ENCODE measurements at regions not wholly inside any gene's neighbourhood (a gene's known extent, or its start where the extent isn't known, plus 50 kb on each side); places are given as distances from the start of the nearest gene placed in this dataset.

DNA sequence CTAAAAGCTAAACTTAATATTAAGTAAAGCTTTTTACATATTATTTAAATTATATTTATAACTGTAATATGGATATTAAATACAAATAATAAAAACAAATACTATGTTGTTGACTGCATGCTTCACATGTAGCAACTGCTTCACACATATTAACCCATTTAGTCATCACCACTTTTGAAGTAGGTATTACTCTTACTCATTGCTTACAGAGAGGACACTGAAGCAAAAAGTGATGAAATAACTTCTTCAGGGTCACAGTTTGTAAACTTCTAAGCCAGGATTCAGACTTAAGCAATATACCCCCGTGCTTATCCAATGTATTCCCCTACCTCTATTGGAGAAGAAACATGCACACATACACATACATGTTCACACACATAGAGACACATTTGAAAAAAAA, 166.6 kb downstream of the DKK2 start:
- H3K27ac Mint-ChIP-seq: no peak overlapping the region
- H3K4me1 Mint-ChIP-seq: no peaks in the 10 kb centered on the region
- H3K36me3 Mint-ChIP-seq: no peaks in the 10 kb centered on the region
- no peaks in the 10 kb centered on the region for H3K9me3 Mint-ChIP-seq
- no peak overlapping the region for H3K4me3 Mint-ChIP-seq
- ATAC-seq (ENCODE audit: low read depth) (no peak), DNase-seq (no peak)
- no peaks in the 10 kb centered on the region for H3K27me3 Mint-ChIP-seq
- POLR2A ChIA-PET: no interaction called here

DNA sequence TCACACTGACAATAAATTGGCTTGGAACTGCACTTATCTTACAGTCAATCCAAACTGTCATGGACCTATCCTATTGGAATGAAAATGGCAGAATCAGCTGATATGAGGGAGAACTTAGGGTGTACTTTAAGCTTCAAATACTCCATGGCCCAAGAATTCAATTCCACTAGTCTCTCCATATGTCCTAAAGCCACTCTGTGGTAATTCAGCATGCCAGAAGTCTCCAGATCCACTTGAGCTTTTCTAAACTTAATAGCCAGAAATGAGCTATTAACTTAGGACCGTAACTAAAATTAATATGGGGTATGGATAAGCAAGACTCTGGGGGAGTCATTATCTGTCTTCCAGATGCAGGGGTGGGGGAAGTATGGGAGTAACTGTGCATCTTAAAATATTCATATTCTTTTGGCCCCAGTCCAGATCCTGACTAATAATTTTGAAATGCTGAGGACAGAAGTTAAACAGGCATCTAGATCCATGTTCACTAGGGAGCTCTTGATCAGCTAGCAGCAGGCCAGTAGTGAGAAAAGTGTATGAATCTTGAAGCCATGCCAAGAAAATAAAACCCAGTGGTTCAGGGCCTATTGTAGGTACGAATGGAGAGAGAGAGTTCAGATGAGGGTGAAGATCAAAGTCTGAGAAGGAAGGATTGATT, 167.6 kb downstream of the DKK2 start:
- Mint-ChIP-seq H3K27ac (no peak overlapping the region), H3K27me3 (no peaks in the 10 kb centered on the region), H3K4me1 (no peaks in the 10 kb centered on the region), H3K4me3 (no peak overlapping the region), H3K36me3 (no peaks in the 10 kb centered on the region), H3K9me3 (no peaks in the 10 kb centered on the region)
- POLR2A ChIA-PET: no interaction called here
- ATAC-seq (ENCODE audit: low read depth) (no peak), DNase-seq (no peak)

DNA sequence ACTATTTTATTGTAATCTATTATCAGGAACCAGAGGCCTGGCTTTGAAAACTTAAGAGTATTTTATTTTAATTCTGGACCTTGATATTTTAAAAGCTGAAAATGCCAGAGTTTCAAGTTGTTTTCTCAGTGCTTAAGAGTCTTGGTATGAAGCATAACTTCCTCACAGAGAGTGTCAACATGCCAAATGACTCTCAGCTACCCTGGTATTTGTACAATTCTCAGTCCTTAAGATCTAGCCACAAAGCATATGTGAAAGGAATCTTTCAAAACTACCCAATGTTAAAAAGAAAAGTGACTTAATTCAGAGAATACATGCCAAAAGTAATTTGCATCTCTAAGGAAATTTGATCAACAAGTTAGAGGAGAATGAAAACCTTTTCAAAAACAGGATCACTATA, 171.9 kb downstream of the DKK2 start:
- Mint-ChIP-seq H3K36me3 (no peaks in the 10 kb centered on the region), H3K4me3 (no peak overlapping the region), H3K27me3 (no peaks in the 10 kb centered on the region), H3K4me1 (no peaks in the 10 kb centered on the region), H3K27ac (no peak overlapping the region), H3K9me3 (no peaks in the 10 kb centered on the region)
- DNase-seq (no peak), ATAC-seq (ENCODE audit: low read depth) (no peak)
- POLR2A ChIA-PET: no interaction called here

DNA sequence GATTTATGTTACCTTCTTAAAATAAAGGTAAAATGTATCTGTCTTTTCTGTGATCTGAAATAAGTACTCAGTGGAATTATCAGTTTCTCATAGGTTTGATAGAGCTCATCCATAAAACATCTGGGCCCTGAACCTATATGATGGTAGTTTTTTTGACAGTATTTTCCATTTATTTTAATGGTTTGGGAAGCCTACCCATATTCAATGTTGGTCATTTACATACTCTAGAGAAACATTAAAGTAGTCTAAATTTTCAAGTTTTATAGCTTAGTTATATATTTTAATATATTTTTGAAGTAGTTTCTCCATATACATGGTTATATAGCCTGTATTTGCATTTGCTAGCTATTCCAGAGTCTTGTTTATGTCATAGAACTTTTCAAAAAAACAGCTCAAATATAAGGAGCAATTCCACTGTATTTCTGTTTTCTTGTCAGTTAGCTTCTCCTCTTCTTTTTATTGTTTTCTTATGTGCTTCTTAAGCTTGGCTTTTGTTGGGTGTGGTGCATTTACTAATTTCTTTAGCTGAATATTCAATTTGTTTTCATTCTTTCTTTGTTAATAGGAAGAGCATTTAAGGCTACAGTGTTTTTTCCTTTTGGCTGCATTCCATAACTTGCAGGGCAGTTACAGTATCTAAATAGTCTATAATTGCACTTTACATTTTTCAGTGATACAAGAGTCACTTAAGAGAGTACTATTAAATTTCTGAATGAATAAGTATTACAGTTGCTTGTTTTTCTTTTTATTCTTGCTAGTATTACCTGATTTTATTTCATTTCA, 181.4 kb downstream of the DKK2 start:
- POLR2A ChIA-PET: no interaction called here
- ATAC-seq (ENCODE audit: low read depth) (no peak), DNase-seq (no peak)
- Mint-ChIP-seq H3K4me3 (no peak overlapping the region), H3K27ac (no peak overlapping the region), H3K4me1 (no peaks in the 10 kb centered on the region), H3K36me3 (no peaks in the 10 kb centered on the region), H3K27me3 (peaks cover 3% of the 10 kb centered on the region), H3K9me3 (no peaks in the 10 kb centered on the region)

DNA sequence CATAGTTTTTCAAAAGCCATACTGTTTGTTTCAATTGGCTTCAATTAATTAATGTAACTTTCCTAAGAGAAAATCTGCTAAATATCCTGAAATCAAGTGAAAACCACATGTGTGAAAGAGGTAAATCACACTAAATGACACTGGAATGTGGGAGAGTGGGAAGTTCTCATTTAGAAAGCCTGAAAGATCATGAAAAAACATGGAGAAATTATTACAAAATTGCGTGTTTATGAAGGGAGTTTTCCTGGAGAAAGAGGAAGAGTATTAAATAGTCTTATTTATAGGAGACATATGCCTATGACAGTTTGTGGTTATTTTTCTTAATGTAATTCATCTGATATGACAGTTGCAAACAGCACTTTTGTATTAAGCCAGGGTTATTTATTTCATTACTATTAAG, 183.7 kb downstream of the DKK2 start:
- Mint-ChIP-seq H3K36me3 (no peaks in the 10 kb centered on the region), H3K27ac (no peak overlapping the region), H3K27me3 (peaks cover 3% of the 10 kb centered on the region), H3K4me3 (no peak overlapping the region), H3K9me3 (no peaks in the 10 kb centered on the region), H3K4me1 (no peaks in the 10 kb centered on the region)
- DNase-seq (no peak), ATAC-seq (ENCODE audit: low read depth) (no peak)
- POLR2A ChIA-PET: no interaction called here

DNA sequence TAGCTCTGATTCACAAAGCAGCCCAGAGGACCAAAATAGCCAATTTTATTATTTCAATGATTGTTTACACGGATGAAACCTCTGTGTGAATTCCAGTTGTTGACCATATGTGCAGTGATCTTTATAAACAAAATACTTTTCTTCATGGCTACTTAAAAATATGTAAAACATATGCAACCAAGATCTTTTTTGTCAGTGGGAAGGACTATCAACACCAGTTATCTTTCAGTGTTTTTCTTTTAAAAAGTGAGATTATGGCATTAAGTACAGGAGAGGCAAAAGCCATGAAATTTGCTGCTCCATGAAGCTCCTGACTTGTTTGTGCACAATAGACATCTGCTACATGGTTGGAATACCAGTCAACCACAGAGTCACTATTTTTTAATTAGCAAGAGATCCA, 184.4 kb downstream of the DKK2 start:
- no peak for DNase-seq
- peaks cover 3% of the 10 kb centered on the region for H3K27me3 Mint-ChIP-seq
- no peaks in the 10 kb centered on the region for H3K4me1 Mint-ChIP-seq
- no peaks in the 10 kb centered on the region for H3K9me3 Mint-ChIP-seq
- no peaks in the 10 kb centered on the region for H3K36me3 Mint-ChIP-seq
- H3K27ac Mint-ChIP-seq: no peak overlapping the region
- ATAC-seq (ENCODE audit: low read depth): no peak
- H3K4me3 Mint-ChIP-seq: no peak overlapping the region
- POLR2A ChIA-PET: no interaction called here

DNA sequence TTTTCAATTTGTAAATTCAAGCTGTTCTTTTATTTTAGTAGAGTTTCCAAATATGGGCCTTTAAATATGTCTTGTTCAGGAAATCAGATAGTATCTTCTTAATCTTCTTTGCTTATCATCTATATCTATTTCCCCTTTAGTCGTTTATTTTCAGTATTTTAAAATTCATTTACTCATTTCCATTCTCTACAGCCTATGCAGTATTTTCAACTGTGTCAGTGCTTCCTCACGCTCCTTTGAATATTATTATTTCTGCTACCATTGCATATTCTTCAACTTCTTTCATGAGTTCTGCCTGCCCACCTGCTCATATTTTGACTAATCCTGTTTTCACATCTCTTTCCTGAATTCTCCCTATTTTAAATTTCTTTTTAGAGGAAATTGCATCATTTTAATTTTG, 185.4 kb downstream of the DKK2 start:
- H3K27ac Mint-ChIP-seq: no peak overlapping the region
- no peaks in the 10 kb centered on the region for H3K4me1 Mint-ChIP-seq
- POLR2A ChIA-PET: no interaction called here
- no peaks in the 10 kb centered on the region for H3K36me3 Mint-ChIP-seq
- H3K27me3 Mint-ChIP-seq: peaks cover 3% of the 10 kb centered on the region
- H3K9me3 Mint-ChIP-seq: no peaks in the 10 kb centered on the region
- ATAC-seq (ENCODE audit: low read depth) (no peak), DNase-seq (no peak)
- H3K4me3 Mint-ChIP-seq: no peak overlapping the region

DNA sequence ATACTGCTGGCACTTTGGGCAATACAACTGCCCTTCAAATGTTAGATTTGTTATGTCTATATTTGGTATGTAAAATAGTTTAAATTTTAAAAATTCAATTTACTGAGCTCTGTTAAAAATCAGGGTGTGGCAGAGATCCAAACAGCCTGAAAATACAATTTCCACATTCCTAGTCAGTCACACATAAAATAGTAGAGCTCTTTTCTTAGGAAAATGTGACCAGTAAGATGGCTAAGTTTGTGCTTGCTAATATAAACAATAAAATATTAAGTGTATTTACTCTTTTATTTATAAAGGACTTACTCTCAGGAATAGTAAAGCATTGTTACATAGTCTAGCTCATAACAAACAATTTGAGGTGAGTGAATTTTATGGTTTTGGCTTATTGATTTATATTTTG, 200.2 kb downstream of the DKK2 start:
- DNase-seq: no peak
- Mint-ChIP-seq H3K36me3 (no peaks in the 10 kb centered on the region), H3K27me3 (no peaks in the 10 kb centered on the region), H3K27ac (no peak overlapping the region), H3K4me3 (no peak overlapping the region), H3K9me3 (peaks cover 4% of the 10 kb centered on the region), H3K4me1 (no peaks in the 10 kb centered on the region)
- POLR2A ChIA-PET: no interaction called here
- no peak for ATAC-seq (ENCODE audit: low read depth)

DNA sequence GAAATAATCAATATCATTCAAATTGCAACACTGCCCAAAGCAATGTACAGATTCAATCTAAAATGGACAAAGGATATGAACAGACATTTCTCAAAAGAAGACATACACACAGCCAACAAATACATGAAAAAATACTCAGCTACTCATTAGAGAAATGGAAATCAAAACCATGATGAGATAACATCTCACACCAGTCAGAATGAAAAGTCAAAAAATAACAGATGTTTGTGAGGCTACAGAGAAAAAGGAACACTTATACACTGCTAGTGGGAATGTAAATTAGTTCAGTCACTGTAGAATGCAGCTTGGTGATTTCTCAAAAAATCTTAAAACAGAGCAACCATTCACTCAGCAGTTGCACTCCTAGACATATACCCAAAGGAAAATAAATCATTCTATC, 205.2 kb downstream of the DKK2 start:
- POLR2A ChIA-PET: no interaction called here
- Mint-ChIP-seq H3K4me3 (no peak overlapping the region), H3K27ac (no peak overlapping the region), H3K4me1 (no peaks in the 10 kb centered on the region), H3K36me3 (no peaks in the 10 kb centered on the region), H3K27me3 (no peaks in the 10 kb centered on the region), H3K9me3 (no peaks in the 10 kb centered on the region)
- no peak for ATAC-seq (ENCODE audit: low read depth)
- DNase-seq: no peak

DNA sequence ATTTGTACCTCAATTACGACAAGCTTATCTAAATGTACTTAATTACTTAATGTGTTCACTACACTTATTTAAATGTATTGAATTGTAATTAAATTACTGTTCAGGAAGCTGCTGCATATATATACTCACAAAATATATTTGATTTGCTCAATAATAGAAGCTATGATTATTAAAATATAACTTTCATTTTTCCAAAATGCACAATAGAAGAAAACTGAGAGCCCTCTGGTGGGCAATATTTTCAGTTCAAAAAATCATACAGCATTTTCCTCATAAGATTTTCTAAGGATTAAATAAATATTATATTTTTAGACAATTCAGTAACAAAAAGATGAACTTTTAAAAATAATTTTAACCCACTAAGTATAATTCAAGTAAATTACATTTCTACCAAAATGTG, 217.3 kb downstream of the DKK2 start:
- H3K27ac Mint-ChIP-seq: no peak overlapping the region
- ATAC-seq (ENCODE audit: low read depth): no peak
- peaks cover 3% of the 10 kb centered on the region for H3K27me3 Mint-ChIP-seq
- no peak for DNase-seq
- no peaks in the 10 kb centered on the region for H3K9me3 Mint-ChIP-seq
- POLR2A ChIA-PET: no interaction called here
- H3K4me3 Mint-ChIP-seq: no peak overlapping the region
- no peaks in the 10 kb centered on the region for H3K36me3 Mint-ChIP-seq
- no peaks in the 10 kb centered on the region for H3K4me1 Mint-ChIP-seq

DNA sequence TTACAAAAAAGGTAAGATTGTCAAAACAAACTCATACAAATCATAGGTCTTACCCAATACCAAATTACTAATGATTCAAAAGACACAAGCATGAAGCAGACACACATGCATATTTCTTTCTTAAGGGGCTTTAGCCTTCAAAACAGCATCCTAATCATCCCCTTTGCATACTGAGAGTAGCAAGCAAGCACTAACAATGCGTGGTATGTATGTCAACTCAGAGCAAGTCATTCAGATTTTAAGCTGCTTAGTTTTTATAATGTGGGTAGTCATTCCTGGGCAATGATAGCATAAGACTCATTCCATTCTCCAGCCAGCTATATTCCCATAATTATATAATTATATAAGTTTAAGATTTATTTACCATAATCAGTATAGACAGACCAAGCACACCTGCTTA, 219.6 kb downstream of the DKK2 start:
- H3K27ac Mint-ChIP-seq: no peak overlapping the region
- H3K4me3 Mint-ChIP-seq: no peak overlapping the region
- no peaks in the 10 kb centered on the region for H3K36me3 Mint-ChIP-seq
- POLR2A ChIA-PET: no interaction called here
- no peak for DNase-seq
- no peaks in the 10 kb centered on the region for H3K9me3 Mint-ChIP-seq
- H3K4me1 Mint-ChIP-seq: no peaks in the 10 kb centered on the region
- H3K27me3 Mint-ChIP-seq: peaks cover 3% of the 10 kb centered on the region
- ATAC-seq (ENCODE audit: low read depth): no peak

DNA sequence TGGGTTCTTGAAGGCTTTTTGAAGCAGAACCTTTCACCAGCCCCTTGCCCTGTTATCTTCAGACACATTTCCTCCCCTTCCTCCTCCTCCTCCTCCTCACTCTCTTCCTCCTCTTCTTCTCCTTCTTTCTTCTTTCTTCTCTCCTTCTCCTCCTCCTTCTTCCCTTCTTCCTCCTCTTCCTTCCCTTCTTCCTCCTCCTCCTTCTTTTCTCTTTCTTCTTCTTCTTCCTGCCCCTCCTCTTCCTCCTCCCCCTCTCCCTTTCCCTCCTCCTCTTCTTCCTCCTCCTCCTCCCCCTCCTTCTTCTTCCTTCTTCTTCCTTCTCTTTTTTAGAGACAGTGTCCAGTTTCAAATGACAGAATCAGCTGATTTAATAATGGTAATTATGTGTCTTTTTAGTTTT, 226.0 kb downstream of the DKK2 start:
- H3K4me1 Mint-ChIP-seq: no peaks in the 10 kb centered on the region
- H3K27ac Mint-ChIP-seq: no peak overlapping the region
- no peaks in the 10 kb centered on the region for H3K9me3 Mint-ChIP-seq
- no peak for ATAC-seq (ENCODE audit: low read depth)
- H3K4me3 Mint-ChIP-seq: no peak overlapping the region
- DNase-seq: no peak
- no peaks in the 10 kb centered on the region for H3K27me3 Mint-ChIP-seq
- no peaks in the 10 kb centered on the region for H3K36me3 Mint-ChIP-seq
- POLR2A ChIA-PET: interaction anchor here (0.7 kb wide), 1 partner anchor 13 kb away, joined by 3 read pairs; no protein-coding TSS in a partner anchor

DNA sequence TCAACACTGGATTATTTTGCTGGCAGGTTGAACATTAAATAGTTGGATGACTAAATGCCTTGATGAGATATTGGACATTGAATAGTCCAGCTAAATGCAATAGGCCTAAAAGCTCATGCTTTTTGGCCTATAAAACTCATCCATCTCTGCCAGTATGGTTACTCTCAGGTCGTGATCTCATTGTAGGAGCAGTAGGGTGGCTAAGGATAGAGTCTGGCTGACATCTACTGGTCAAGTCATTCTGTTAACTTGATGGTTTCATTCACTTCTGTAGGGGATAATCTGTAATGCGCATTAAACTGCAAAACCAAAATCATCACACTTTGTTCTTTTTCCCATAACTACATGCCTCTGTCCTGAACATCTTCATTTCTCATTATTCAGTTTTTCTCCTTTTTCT, 227.0 kb downstream of the DKK2 start:
- DNase-seq: no peak
- Mint-ChIP-seq H3K4me1 (no peaks in the 10 kb centered on the region), H3K4me3 (no peak overlapping the region), H3K27ac (no peak overlapping the region), H3K36me3 (no peaks in the 10 kb centered on the region), H3K27me3 (no peaks in the 10 kb centered on the region), H3K9me3 (no peaks in the 10 kb centered on the region)
- no peak for ATAC-seq (ENCODE audit: low read depth)
- POLR2A ChIA-PET: no interaction called here

DNA sequence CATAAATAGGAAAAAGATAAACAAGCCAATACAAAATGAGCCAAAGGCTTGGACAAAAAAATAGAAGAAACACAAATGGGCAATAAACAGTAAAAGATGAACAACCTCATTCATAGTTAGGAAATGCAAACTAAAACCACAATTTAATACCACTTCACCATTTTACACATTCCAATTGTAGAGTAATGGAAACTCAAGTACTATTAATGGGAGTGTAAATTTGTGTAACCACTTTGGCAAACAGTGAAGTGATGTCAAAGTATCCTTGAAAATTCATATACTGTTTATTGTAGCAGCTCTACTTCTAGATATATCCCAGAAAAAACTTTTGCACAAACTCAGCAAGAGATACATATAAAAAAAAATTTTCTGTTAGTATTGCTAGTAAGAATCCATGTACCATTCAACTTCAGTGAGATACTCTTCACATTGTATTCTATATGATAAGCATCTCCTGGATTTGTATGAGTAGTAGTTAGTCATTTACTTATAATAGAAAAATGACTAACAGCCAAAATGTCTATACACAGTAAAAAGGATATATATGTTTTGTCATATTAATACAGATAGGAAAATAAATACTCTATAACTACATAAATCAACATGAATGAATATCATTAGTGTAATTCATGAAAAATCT, 229.8 kb downstream of the DKK2 start:
- ATAC-seq (ENCODE audit: low read depth): no peak
- H3K27me3 Mint-ChIP-seq: no peaks in the 10 kb centered on the region
- H3K4me1 Mint-ChIP-seq: no peaks in the 10 kb centered on the region
- no peak overlapping the region for H3K27ac Mint-ChIP-seq
- no peaks in the 10 kb centered on the region for H3K9me3 Mint-ChIP-seq
- H3K36me3 Mint-ChIP-seq: no peaks in the 10 kb centered on the region
- no peak overlapping the region for H3K4me3 Mint-ChIP-seq
- no peak for DNase-seq
- POLR2A ChIA-PET: no interaction called here

Data from activated naive CD8-positive, alpha-beta T cell treated with anti-CD3 and anti-CD28 coated beads, Interleukin-2, amount 10 ng/mL, durations not matched to agents 7 days and 5 days (primary cell).